GM23338 (cell line): ENCODE measurements at regions not wholly inside any gene's neighbourhood (a gene's known extent, or its start where the extent isn't known, plus 50 kb on each side); places are given as distances from the start of the nearest gene placed in this dataset.
A peak's percentile ranks its signal among the peaks of the same experiment; 100 is the strongest.

Experiments
- ATAC-seq: fragments of 200-7000 bp; cut with Tn5 transposase; 3 replicates; pipeline ENCODE4 v1.9.1; 2020
- DNase-seq: peaks from one replicate; pipeline ENCODE4 v3.0.0-alpha.2; 2015; ENCODE audit warnings: low spot score
- H2AFZ ChIP-seq: fragments of 200-600 bp; sonication (generic); 2 replicates; pipeline ENCODE4 v1.8.0; 2016; ENCODE audit warnings: antibody characterized with exemption, mild to moderate bottlenecking, moderate library complexity
- H3F3A ChIP-seq: fragments of 200-600 bp; sonication (generic); replicated peaks from 2 replicates; pipeline ENCODE4 v1.8.0; 2017; ENCODE audit warnings: antibody characterized with exemption, mixed run types, low read depth
- H3K27ac ChIP-seq: fragments of 200-600 bp; sonication (generic); 2 replicates; pipeline ENCODE4 v1.6.1; 2016; ENCODE audit warnings: low read depth
- H3K27me3 ChIP-seq: fragments of 200-600 bp; sonication (generic); 2 replicates; pipeline ENCODE4 v1.8.0; 2016; ENCODE audit warnings: mild to moderate bottlenecking, mixed run types, moderate library complexity; ENCODE audit not compliant: insufficient read depth
- H3K36me3 ChIP-seq: fragments of 200-600 bp; sonication (generic); 2 replicates; pipeline ENCODE4 v1.8.0; 2016; ENCODE audit warnings: mild to moderate bottlenecking; ENCODE audit not compliant: insufficient read depth
- H3K4me1 ChIP-seq: fragments of 200-600 bp; sonication (generic); 2 replicates; pipeline ENCODE4 v1.8.0; 2016; ENCODE audit warnings: mild to moderate bottlenecking, moderate library complexity; ENCODE audit not compliant: insufficient read depth
- H3K4me2 ChIP-seq: fragments of 200-600 bp; sonication (generic); 2 replicates; pipeline ENCODE4 v1.7.1; 2017; ENCODE audit warnings: mixed run types
- H3K4me3 ChIP-seq: fragments of 200-600 bp; sonication (generic); 2 replicates; pipeline ENCODE4 v1.6.1; 2016; ENCODE audit warnings: mixed run types
- H3K79me2 ChIP-seq: fragments of 200-600 bp; sonication (generic); replicated peaks from 2 replicates; pipeline ENCODE4 v1.8.0; 2017; ENCODE audit warnings: mild to moderate bottlenecking; ENCODE audit not compliant: insufficient read depth
- H3K9me2 ChIP-seq: fragments of 200-600 bp; sonication (generic); 2 replicates; pipeline ENCODE4 v1.8.0; 2017; ENCODE audit not compliant: insufficient read depth
- H4K20me1 ChIP-seq: fragments of 200-600 bp; sonication (generic); replicated peaks from 2 replicates; pipeline ENCODE4 v1.8.0; 2017; ENCODE audit warnings: mild to moderate bottlenecking; ENCODE audit not compliant: insufficient read depth
- H3K27ac Mint-ChIP-seq: 2 replicates; pipeline ENCODE4 v1.8.0; 2020; ENCODE audit warnings: inconsistent platforms, mild to moderate bottlenecking, moderate library complexity, mixed read lengths
- H3K27me3 Mint-ChIP-seq: 3 replicates; pipeline ENCODE4 v1.8.0; 2022; ENCODE audit warnings: low read depth, mild to moderate bottlenecking, moderate library complexity, mixed read lengths, inconsistent platforms; ENCODE audit not compliant: insufficient read depth, poor library complexity
- H3K36me3 Mint-ChIP-seq: 3 replicates; pipeline ENCODE4 v1.8.0; 2021; ENCODE audit warnings: low read depth, mild to moderate bottlenecking, inconsistent platforms, moderate library complexity, mixed read lengths
- H3K4me1 Mint-ChIP-seq: 3 replicates; pipeline ENCODE4 v1.8.0; 2020; ENCODE audit warnings: mild to moderate bottlenecking, inconsistent platforms, mixed read lengths
- H3K4me3 Mint-ChIP-seq: 3 replicates; pipeline ENCODE4 v1.8.0; 2021; ENCODE audit warnings: moderate library complexity, mild to moderate bottlenecking, inconsistent platforms, mixed read lengths
- H3K9me3 Mint-ChIP-seq: 3 replicates; pipeline ENCODE4 v1.8.0; 2020; ENCODE audit warnings: moderate library complexity, mild to moderate bottlenecking, inconsistent platforms, mixed read lengths
- CREB1 ChIP-seq: fragments of 250-450 bp; sonication (Bioruptor Pico); IDR thresholded peaks from 2 replicates; pipeline ENCODE4 v1.5.0; 2020; ENCODE audit warnings: low read depth, mild to moderate bottlenecking, moderate library complexity
- CTCF ChIP-seq, 2 experiments: fragments of 200-600 bp in 1 of 2; sonication (generic) in 1 of 2; conservative IDR thresholded peaks; 2 replicates each; pipeline versions ENCODE4 v1.5.1 to v1.6.1; 2016 to 2017; ENCODE audit warnings: antibody characterized with exemption in 2 of 2, low read depth in 2 of 2, mild to moderate bottlenecking in 2 of 2, moderate library complexity in 1 of 2
- ETS1 ChIP-seq: IDR thresholded peaks from 2 replicates; pipeline ENCODE4 v1.6.1; 2016; ENCODE audit warnings: antibody characterized with exemption
- EZH2 ChIP-seq: fragments of 200-600 bp; sonication (generic); IDR thresholded peaks from one replicate; pipeline ENCODE4 v1.8.0; 2017; ENCODE audit warnings: antibody characterized with exemption, mild to moderate bottlenecking, low read depth; ENCODE audit not compliant: unreplicated experiment
- EZH2phosphoT487 ChIP-seq: fragments of 200-600 bp; sonication (generic); IDR thresholded peaks from one replicate; pipeline ENCODE4 v1.8.1; 2018; ENCODE audit warnings: antibody characterized with exemption; ENCODE audit not compliant: unreplicated experiment
- JUNB ChIP-seq: IDR thresholded peaks from one replicate; pipeline ENCODE4 v1.6.1; 2016; ENCODE audit warnings: antibody characterized with exemption; ENCODE audit not compliant: unreplicated experiment
- NANOG ChIP-seq: IDR thresholded peaks from 2 replicates; pipeline ENCODE4 v1.6.1; 2016; ENCODE audit warnings: antibody characterized with exemption, borderline replicate concordance
- POLR2AphosphoS5 ChIP-seq: IDR thresholded peaks from 2 replicates; pipeline ENCODE4 v1.6.1; 2016; ENCODE audit warnings: antibody characterized with exemption, low read depth
- REST ChIP-seq: IDR thresholded peaks from one replicate; pipeline ENCODE4 v1.6.1; 2018; ENCODE audit warnings: antibody characterized with exemption; ENCODE audit not compliant: unreplicated experiment
- STAT1 ChIP-seq: IDR thresholded peaks from one replicate; pipeline ENCODE4 v1.6.1; 2016; ENCODE audit warnings: antibody characterized with exemption; ENCODE audit not compliant: unreplicated experiment
- ZNF114 ChIP-seq: fragments of 250-450 bp; sonication (Bioruptor Pico); IDR thresholded peaks from 2 replicates; pipeline ENCODE4 v1.5.0; 2020; ENCODE audit warnings: mild to moderate bottlenecking, moderate library complexity
- ZNF331 ChIP-seq: fragments of 250-450 bp; sonication (Bioruptor Pico); IDR thresholded peaks from 2 replicates; pipeline ENCODE4 v1.5.0; 2020; ENCODE audit warnings: low read depth, mild to moderate bottlenecking, moderate library complexity
- ZNF462 ChIP-seq: fragments of 250-450 bp; sonication (Bioruptor Pico); IDR thresholded peaks from 2 replicates; pipeline ENCODE4 v1.5.0; 2020; ENCODE audit warnings: mild to moderate bottlenecking, moderate library complexity

- Histone ChIP-seq H3K4me1 (peaks cover 54% of the 10 kb centered on the region), H3K4me3 (no peak overlapping the region), H3K4me2 (peak overlapping the region; percentile 65), H3K27ac (peak overlapping the region; percentile 39; the same call in 1 of the 2 replicates), H3K36me3 (no peaks in the 10 kb centered on the region), H3K79me2 (peaks cover 18% of the 10 kb centered on the region), H4K20me1 (no peaks in the 10 kb centered on the region), H3F3A (no peaks in the 10 kb centered on the region), H3K9me2 (no peaks in the 10 kb centered on the region), H2AFZ (no peak overlapping the region), H3K27me3 (no peaks in the 10 kb centered on the region)
- Mint-ChIP-seq H3K27me3 (no peaks in the 10 kb centered on the region), H3K4me3 (peak overlapping the region; percentile 84; the same call in 1 of the 3 replicates), H3K27ac (peak overlapping the region; percentile 79), H3K4me1 (peaks cover 68% of the 10 kb centered on the region), H3K9me3 (no peaks in the 10 kb centered on the region), H3K36me3 (no peaks in the 10 kb centered on the region)
- no peak for DNase-seq
- TF ChIP-seq ZNF462 (no peak), CTCF (conservative IDR thresholded peaks at IDR 0.05; ENCODE audit: low read depth in 2 of 2) (no peak), ETS1 (no peak), ZNF114 (CRISPR knock-in tag) (no peak), REST (no peak), CREB1 (no peak), JUNB (no peak), EZH2 (no peak), NANOG (no peak), POLR2AphosphoS5 (no peak), STAT1 (no peak), ZNF331 (CRISPR knock-in tag) (no peak), EZH2phosphoT487 (no peak)
- peak; percentile 21; the same call in 2 of the 3 replicates for ATAC-seq
These were observed 1044.4 kb downstream of the ADGRL2 start for GRCh38 chr1:82844911-82845827.
